B cell (primary cell): ENCODE measurements at regions not wholly inside any gene's neighbourhood (a gene's known extent, or its start where the extent isn't known, plus 50 kb on each side); places are given as distances from the start of the nearest gene placed in this dataset.
"Not testable (repeated sequence)": the region's sequence is repeated elsewhere in the genome, so short reads cannot be mapped to it uniquely, and the experiment has no call there.

Experiments used
- ATAC-seq: fragments of 200-7000 bp; cut with Tn5 transposase; one replicate; pipeline ENCODE4 v1.10.0; 2021; ENCODE audit warnings: low read depth, mild to moderate bottlenecking, moderate number of reproducible peaks, moderate library complexity
- CTCF ChIA-PET: fragments of 350-600 bp; sonication (Branson Sonifier 250); formaldehyde crosslinking; loops from one replicate; lab custom pipeline; 2021; ENCODE audit warnings: antibody characterized with exemption, inconsistent platforms; lab: Charles Lee
- POLR2A ChIA-PET: fragments of 350-600 bp; sonication (Branson Sonifier 250); formaldehyde crosslinking; loops from one replicate; lab custom pipeline; 2021; ENCODE audit warnings: antibody characterized with exemption; lab: Charles Lee
- DNase-seq: peaks from one replicate; pipeline ENCODE4 v3.0.0; 2013
- H2AFZ ChIP-seq: 2 replicates; pipeline ENCODE4 v1.6.1; 2012; ENCODE audit warnings: mild to moderate bottlenecking, low read depth, low read length; ENCODE audit not compliant: insufficient read depth, poor library complexity, severe bottlenecking
- H3K27ac ChIP-seq, 2 donors: 1 replicate in 1 of 2; 2 replicates in 1 of 2; pipeline ENCODE4 v1.5.1; 2012 to 2013; ENCODE audit warnings: low read length in 2 of 2, mild to moderate bottlenecking in 2 of 2, moderate library complexity in 1 of 2
- H3K27me3 ChIP-seq, 4 experiments: fragments of 200-600 bp in 1 of 4; sonication (generic) in 1 of 4; replicated peaks in 1 of 4; 1 replicate in 2 of 4; 2 replicates in 2 of 4; pipeline versions ENCODE4 v1.6.1 to v1.7.0; 2013 to 2016; ENCODE audit warnings: low read length in 3 of 4, mild to moderate bottlenecking in 2 of 4, mixed read lengths in 1 of 4, moderate library complexity in 1 of 4; ENCODE audit not compliant: insufficient read depth in 4 of 4, control insufficient read depth in 3 of 4; ENCODE audit errors: control extremely low read depth in 1 of 4
- H3K36me3 ChIP-seq, 2 experiments: replicated peaks in 1 of 2; 1 replicate in 1 of 2; 2 replicates in 1 of 2; pipeline versions ENCODE4 v1.6.1 to v1.7.1; 2013; ENCODE audit warnings: low read length in 1 of 2; ENCODE audit not compliant: insufficient read depth in 2 of 2, control insufficient read depth in 1 of 2; ENCODE audit errors: control extremely low read depth in 1 of 2, extremely low read depth in 1 of 2
- H3K4me1 ChIP-seq, 2 donors: fragments of 200-600 bp in 1 of 2; sonication (generic) in 1 of 2; 1 replicate in 1 of 2; 2 replicates in 1 of 2; pipeline versions ENCODE4 v1.5.1 to v1.6.1; 2013 to 2017; ENCODE audit warnings: low read length in 2 of 2; ENCODE audit not compliant: control insufficient read depth in 2 of 2, insufficient read depth in 2 of 2
- H3K4me2 ChIP-seq: replicated peaks from 2 replicates; pipeline ENCODE3; 2012; ENCODE audit warnings: mild to moderate bottlenecking, low read depth, low read length; ENCODE audit not compliant: poor library complexity, severe bottlenecking
- H3K4me3 ChIP-seq, 5 experiments: fragments of 200-600 bp in 1 of 5; sonication (generic) in 1 of 5; 1 replicate in 3 of 5; 2 replicates in 2 of 5; pipeline versions ENCODE4 v1.5.1 to v1.7.0; 2011 to 2016; ENCODE audit warnings: low read length in 4 of 5, mild to moderate bottlenecking in 4 of 5, low read depth in 2 of 5, control low read depth in 1 of 5, moderate library complexity in 1 of 5; ENCODE audit not compliant: insufficient read depth in 1 of 5; ENCODE audit errors: control extremely low read depth in 1 of 5, extremely low read depth in 1 of 5
- H3K79me2 ChIP-seq: fragments of 200-600 bp; sonication (generic); one replicate; pipeline ENCODE4 v1.6.0; 2016; ENCODE audit warnings: low read length; ENCODE audit not compliant: control insufficient read depth, insufficient read depth
- H3K9ac ChIP-seq: fragments of 200-600 bp; sonication (generic); 2 replicates; pipeline ENCODE4 v1.6.1; 2017; ENCODE audit warnings: mild to moderate bottlenecking, low read length, moderate library complexity
- H3K9me3 ChIP-seq, 3 donors: one replicate each; pipeline versions ENCODE4 v1.6.1 to v1.7.1; 2013; ENCODE audit warnings: low read length in 2 of 3; ENCODE audit not compliant: control insufficient read depth in 2 of 3, insufficient read depth in 1 of 3; ENCODE audit errors: control extremely low read depth in 1 of 3
- H4K20me1 ChIP-seq: 2 replicates; pipeline ENCODE4 v1.6.0; 2012; ENCODE audit warnings: mild to moderate bottlenecking, low read length; ENCODE audit not compliant: insufficient read depth, control insufficient read depth, poor library complexity, severe bottlenecking
- H3K27ac Mint-ChIP-seq: one replicate; pipeline ENCODE4 v1.8.0; 2021; ENCODE audit warnings: mixed read lengths
- H3K27me3 Mint-ChIP-seq: one replicate; pipeline ENCODE4 v1.8.0; 2021; ENCODE audit warnings: mixed read lengths
- H3K4me1 Mint-ChIP-seq: one replicate; pipeline ENCODE4 v1.8.0; 2021; ENCODE audit warnings: mixed read lengths
- H3K4me3 Mint-ChIP-seq: one replicate; pipeline ENCODE4 v1.8.0; 2021; ENCODE audit warnings: mixed read lengths
- H3K9me3 Mint-ChIP-seq: one replicate; pipeline ENCODE4 v1.8.0; 2022; ENCODE audit warnings: mixed read lengths; ENCODE audit not compliant: insufficient read depth
- CTCF ChIP-seq: fragments of 200-600 bp; IDR thresholded peaks from one replicate; pipeline ENCODE4 v1.8.0; 2022; ENCODE audit warnings: antibody characterized with exemption, mild to moderate bottlenecking
- EZH2 ChIP-seq: IDR thresholded peaks from 2 replicates; pipeline ENCODE4 v1.6.1; 2012; ENCODE audit warnings: borderline replicate concordance, low read depth, mild to moderate bottlenecking, moderate library complexity, low read length; ENCODE audit not compliant: insufficient read depth, poor library complexity, severe bottlenecking
- WGBS: methylation state at CpG from one replicate; pipeline ENCODE4 v1.1.5; 2013; ENCODE audit warnings: missing lambda C conversion rate; ENCODE audit not compliant: insufficient coverage; 5-methylcytosine and 5-hydroxymethylcytosine counted together
- intact Hi-C: fragments of 100-400 bp; cut with micrococcal nuclease; formaldehyde crosslinking; loops from one replicate; pipeline ENCODE4 v1.10.0; 2022

DNA sequence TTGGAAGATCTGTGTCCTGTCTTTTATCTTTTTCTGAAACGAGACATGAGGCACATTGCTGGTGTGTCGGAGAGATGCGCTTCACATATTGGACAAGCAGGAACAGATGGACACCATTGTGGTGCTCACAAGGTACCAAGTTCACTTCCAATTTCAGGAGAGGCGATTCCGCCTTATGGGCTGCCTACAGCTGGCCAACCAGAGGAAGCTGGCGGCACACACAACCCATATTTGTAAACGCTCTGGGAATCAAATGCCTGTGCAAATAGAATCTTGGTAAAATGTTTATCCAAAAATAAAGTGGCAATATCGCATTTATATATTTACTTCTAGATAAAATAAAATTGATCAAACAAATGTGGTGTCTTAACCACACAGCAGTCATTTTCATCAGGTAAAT lies 337.4 kb downstream of the TCERG1L start:
- no peaks in the 10 kb centered on the region for H3K79me2 ChIP-seq
- H3K36me3 ChIP-seq, result no peaks in the 10 kb centered on the region
- H3K4me1 Mint-ChIP-seq, result no peaks in the 10 kb centered on the region
- H3K9me3 Mint-ChIP-seq, result no peaks in the 10 kb centered on the region
- no peak overlapping the region for H3K27ac ChIP-seq
- intact Hi-C loops, result no loop called here
- no peaks in the 10 kb centered on the region for H3K4me1 ChIP-seq
- 100% methylated on average over 4 of the region's 8 CpGs for WGBS
- TF ChIP-seq EZH2, result no peak
- TF ChIP-seq CTCF, result no peak
- H3K9me3 ChIP-seq, result peaks cover 0 to 23% (median 0%) of the 10 kb centered on the region in 3 donors
- POLR2A ChIA-PET, result no interaction called here
- no peaks in the 10 kb centered on the region for H4K20me1 ChIP-seq
- CTCF ChIA-PET, result no interaction called here
- H3K4me3 ChIP-seq, result no peak overlapping the region
- no peaks in the 10 kb centered on the region for H3K27me3 ChIP-seq
- no peak overlapping the region for H3K4me2 ChIP-seq
- no peak for ATAC-seq
- H3K9ac ChIP-seq, result no peak overlapping the region
- no peak overlapping the region for H2AFZ ChIP-seq
- H3K27ac Mint-ChIP-seq, result no peak overlapping the region
- no peaks in the 10 kb centered on the region for H3K27me3 Mint-ChIP-seq
- DNase-seq, result no peak
- H3K4me3 Mint-ChIP-seq, result no peak overlapping the region

GRCh38 chr10:130975351-130975750 lies 336.2 kb downstream of the TCERG1L start:
- H3K27ac Mint-ChIP-seq, H3K4me3 ChIP-seq, H3K9ac ChIP-seq, H4K20me1 ChIP-seq, H3K4me1 Mint-ChIP-seq, CTCF ChIA-PET, H3K36me3 ChIP-seq, H3K27me3 ChIP-seq, H3K4me2 ChIP-seq, H3K79me2 ChIP-seq, POLR2A ChIA-PET, H3K27ac ChIP-seq, H2AFZ ChIP-seq, H3K4me1 ChIP-seq, H3K4me3 Mint-ChIP-seq, H3K9me3 Mint-ChIP-seq, H3K27me3 Mint-ChIP-seq, DNase-seq, ATAC-seq, intact Hi-C loops: not testable (repeated sequence)
- 98% methylated on average over 6 of the region's 9 CpGs for WGBS
- peaks cover 0 to 21% (median 0%) of the 10 kb centered on the region in 3 donors for H3K9me3 ChIP-seq
